ENCODE measurements at regions not wholly inside any gene's neighbourhood (a gene's known extent, or its start where the extent isn't known, plus 50 kb on each side); places are given as distances from the start of the nearest gene placed in this dataset.

GRCh38 chr18:9008200-9008708 is 94.2 kb upstream of the NDUFV2 start (continued):
- TF ChIP-seq ZNF740 (CRISPR knock-in tag; IDR thresholded peaks at IDR 0.05) (no peak), ZNF740 (tag; IDR thresholded peaks at IDR 0.05) (peak in 1 of 2 experiments; percentile 55; a peak in 1 of 4 replicates), THRAP3 (IDR thresholded peaks at IDR 0.05; ENCODE audit: borderline replicate concordance) (no peak), SMARCA4 (IDR thresholded peaks at IDR 0.05) (no peak), KLF6 (CRISPR knock-in tag; IDR thresholded peaks at IDR 0.05; ENCODE audit: borderline replicate concordance) (no peak), MAFK (IDR thresholded peaks at IDR 0.05; ENCODE audit: low read length) (no peak), BDP1 (IDR thresholded peaks at IDR 0.05; ENCODE audit: insufficient read depth, insufficient read length) (no peak), FOS (IDR thresholded peaks at IDR 0.05; ENCODE audit: extremely low read depth, insufficient read length) (no peak), RBM15 (IDR thresholded peaks at IDR 0.05; ENCODE audit: insufficient read depth, low read length) (no peak), ZBED1 (IDR thresholded peaks at IDR 0.05) (no peak), ZNF253 (CRISPR knock-in tag; conservative IDR thresholded peaks at IDR 0.05) (no peak)

Data from K562 (cell line).